Calu3 (cell line): ENCODE measurements at regions not wholly inside any gene's neighbourhood (a gene's known extent, or its start where the extent isn't known, plus 50 kb on each side); places are given as distances from the start of the nearest gene placed in this dataset.
"Not testable (repeated sequence)": the region's sequence is repeated elsewhere in the genome, so short reads cannot be mapped to it uniquely, and the experiment has no call there.

Experiments
- BruUV-seq: library from RNA; stranded (reverse); fragments of 400-500 nt; replicated peaks from 2 replicates; lab custom pipeline; 2021; lab: Mats Ljungman, UMichigan
- CTCF ChIA-PET: fragments of 300-600 bp; sonication (Branson Sonifier 250); formaldehyde crosslinking; loops from one replicate; lab custom pipeline; 2022; ENCODE audit warnings: antibody characterized with exemption; lab: Charles Lee
- DNase-seq: peaks from one replicate; pipeline ENCODE4 v3.0.0; 2022
- H3K27ac Mint-ChIP-seq: one replicate; pipeline ENCODE4 v1.8.0; 2022; ENCODE audit warnings: mixed read lengths; ENCODE audit not compliant: unreplicated experiment
- H3K27me3 Mint-ChIP-seq: one replicate; pipeline ENCODE4 v1.8.0; 2022; ENCODE audit warnings: mixed read lengths; ENCODE audit not compliant: unreplicated experiment
- H3K36me3 Mint-ChIP-seq: one replicate; pipeline ENCODE4 v1.8.0; 2022; ENCODE audit warnings: mild to moderate bottlenecking, moderate library complexity, mixed read lengths; ENCODE audit not compliant: insufficient read depth, unreplicated experiment
- H3K4me1 Mint-ChIP-seq: one replicate; pipeline ENCODE4 v1.8.0; 2022; ENCODE audit warnings: mild to moderate bottlenecking, low read depth, mixed read lengths; ENCODE audit not compliant: unreplicated experiment
- H3K4me3 Mint-ChIP-seq: one replicate; pipeline ENCODE4 v1.8.0; 2022; ENCODE audit warnings: mild to moderate bottlenecking, low read depth, moderate library complexity, mixed read lengths; ENCODE audit not compliant: unreplicated experiment
- H3K9me3 Mint-ChIP-seq: one replicate; pipeline ENCODE4 v1.8.0; 2022; ENCODE audit warnings: low read depth, mixed read lengths; ENCODE audit not compliant: unreplicated experiment
- intact Hi-C: fragments of 100-400 bp; cut with micrococcal nuclease; formaldehyde crosslinking; loops from one replicate; pipeline ENCODE4 v1.10.0; 2022; ENCODE audit not compliant: unreplicated experiment
- TF ChIP-seq, protein P1 (sequence below): fragments of 200-600 bp; IDR thresholded peaks from one replicate; pipeline ENCODE4 v1.8.0; 2022; ENCODE audit warnings: antibody characterized with exemption; ENCODE audit not compliant: unreplicated experiment

DNA sequence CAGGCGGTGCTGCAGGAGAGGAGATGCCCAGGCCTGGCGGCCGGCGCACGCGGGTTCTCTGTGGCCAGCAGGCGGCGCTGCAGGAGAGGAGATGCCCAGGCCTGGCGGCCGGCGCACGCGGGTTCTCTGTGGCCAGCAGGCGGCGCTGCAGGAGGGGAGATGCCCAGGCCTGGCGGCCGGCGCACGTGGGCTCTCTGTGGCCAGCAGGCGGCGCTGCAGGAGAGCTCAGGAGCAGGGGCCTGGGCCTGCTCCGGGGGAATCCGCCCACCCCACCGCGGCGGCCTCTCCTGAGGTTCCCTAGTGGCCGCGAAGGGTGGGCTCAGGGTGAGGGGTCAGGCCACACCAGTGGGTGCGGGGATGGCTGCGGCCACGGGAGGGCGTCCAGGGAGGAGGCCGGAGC is 75.9 kb downstream of the OR4F16 start:
- H3K36me3 Mint-ChIP-seq, intact Hi-C loops, H3K27ac Mint-ChIP-seq, H3K27me3 Mint-ChIP-seq, H3K4me1 Mint-ChIP-seq, CTCF ChIA-PET, BruUV-seq, H3K9me3 Mint-ChIP-seq, DNase-seq, H3K4me3 Mint-ChIP-seq: not testable (repeated sequence)
- TF ChIP-seq, protein P1, sequence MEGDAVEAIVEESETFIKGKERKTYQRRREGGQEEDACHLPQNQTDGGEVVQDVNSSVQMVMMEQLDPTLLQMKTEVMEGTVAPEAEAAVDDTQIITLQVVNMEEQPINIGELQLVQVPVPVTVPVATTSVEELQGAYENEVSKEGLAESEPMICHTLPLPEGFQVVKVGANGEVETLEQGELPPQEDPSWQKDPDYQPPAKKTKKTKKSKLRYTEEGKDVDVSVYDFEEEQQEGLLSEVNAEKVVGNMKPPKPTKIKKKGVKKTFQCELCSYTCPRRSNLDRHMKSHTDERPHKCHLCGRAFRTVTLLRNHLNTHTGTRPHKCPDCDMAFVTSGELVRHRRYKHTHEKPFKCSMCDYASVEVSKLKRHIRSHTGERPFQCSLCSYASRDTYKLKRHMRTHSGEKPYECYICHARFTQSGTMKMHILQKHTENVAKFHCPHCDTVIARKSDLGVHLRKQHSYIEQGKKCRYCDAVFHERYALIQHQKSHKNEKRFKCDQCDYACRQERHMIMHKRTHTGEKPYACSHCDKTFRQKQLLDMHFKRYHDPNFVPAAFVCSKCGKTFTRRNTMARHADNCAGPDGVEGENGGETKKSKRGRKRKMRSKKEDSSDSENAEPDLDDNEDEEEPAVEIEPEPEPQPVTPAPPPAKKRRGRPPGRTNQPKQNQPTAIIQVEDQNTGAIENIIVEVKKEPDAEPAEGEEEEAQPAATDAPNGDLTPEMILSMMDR: peak; percentile 26

DNA sequence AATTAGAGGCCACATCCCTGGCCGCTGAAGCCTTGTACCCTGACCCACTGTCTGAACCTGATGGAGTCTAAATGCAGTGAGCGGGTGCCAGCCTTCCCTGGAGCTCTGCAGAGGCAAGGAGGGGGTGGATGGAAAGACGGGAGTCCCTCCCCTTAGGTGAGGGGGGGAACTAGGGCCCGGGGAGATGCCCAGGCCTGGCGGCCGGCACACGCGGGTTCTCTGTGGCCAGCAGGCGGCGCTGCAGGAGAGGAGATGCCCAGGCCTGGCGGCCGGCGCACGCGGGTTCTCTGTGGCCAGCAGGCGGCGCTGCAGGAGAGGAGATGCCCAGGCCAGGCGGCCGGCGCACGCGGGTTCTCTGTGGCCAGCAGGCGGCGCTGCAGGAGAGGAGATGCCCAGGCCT is 77.3 kb downstream of the OR4F16 start:
- DNase-seq: peak; percentile 3
- H3K4me3 Mint-ChIP-seq, H3K36me3 Mint-ChIP-seq, intact Hi-C loops, H3K4me1 Mint-ChIP-seq, CTCF ChIA-PET, H3K27ac Mint-ChIP-seq, H3K9me3 Mint-ChIP-seq, H3K27me3 Mint-ChIP-seq, BruUV-seq: not testable (repeated sequence)

- H3K27me3 Mint-ChIP-seq, intact Hi-C loops, DNase-seq, H3K4me3 Mint-ChIP-seq, BruUV-seq, CTCF ChIA-PET, H3K9me3 Mint-ChIP-seq, H3K36me3 Mint-ChIP-seq, H3K27ac Mint-ChIP-seq, H3K4me1 Mint-ChIP-seq: not testable (repeated sequence)
Measured at GRCh38 chr1:605279-605678, 81.2 kb downstream of the OR4F16 start.

DNA sequence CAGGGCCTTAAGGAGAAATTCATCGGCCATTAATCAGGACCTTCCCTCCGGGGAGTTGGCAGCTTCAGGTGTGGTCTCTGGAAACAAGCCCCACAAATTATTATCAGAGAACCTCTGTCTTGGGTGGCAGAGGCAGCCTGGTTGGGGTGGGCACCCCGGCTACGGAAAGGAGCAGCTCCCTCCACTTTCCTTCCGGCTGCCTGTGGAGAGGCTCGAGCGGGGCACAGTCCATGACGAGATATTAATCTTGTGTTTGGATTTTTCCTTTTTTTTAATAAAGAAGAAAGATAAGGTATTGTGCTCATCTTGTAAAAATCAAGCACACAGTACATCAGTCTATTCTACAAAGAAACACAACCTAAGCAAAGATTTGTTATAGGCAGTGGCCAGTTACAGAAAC is 98.2 kb downstream of the OR4F16 start:
- H3K4me1 Mint-ChIP-seq, intact Hi-C loops, H3K4me3 Mint-ChIP-seq, CTCF ChIA-PET, H3K36me3 Mint-ChIP-seq, DNase-seq, H3K27me3 Mint-ChIP-seq, H3K9me3 Mint-ChIP-seq, H3K27ac Mint-ChIP-seq: not testable (repeated sequence)
- TSS peak; percentile 34 for BruUV-seq

GRCh38 chr1:585992-586391 is 100.5 kb downstream of the OR4F16 start:
- H3K4me3 Mint-ChIP-seq, H3K4me1 Mint-ChIP-seq, H3K27me3 Mint-ChIP-seq, CTCF ChIA-PET, H3K9me3 Mint-ChIP-seq, H3K36me3 Mint-ChIP-seq, H3K27ac Mint-ChIP-seq, intact Hi-C loops, BruUV-seq: not testable (repeated sequence)
- DNase-seq: peak; percentile 81
- TF ChIP-seq, protein P1: peak; percentile 53
